ENCODE measurements at regions not wholly inside any gene's neighbourhood (a gene's known extent, or its start where the extent isn't known, plus 50 kb on each side); places are given as distances from the start of the nearest gene placed in this dataset.

DNA sequence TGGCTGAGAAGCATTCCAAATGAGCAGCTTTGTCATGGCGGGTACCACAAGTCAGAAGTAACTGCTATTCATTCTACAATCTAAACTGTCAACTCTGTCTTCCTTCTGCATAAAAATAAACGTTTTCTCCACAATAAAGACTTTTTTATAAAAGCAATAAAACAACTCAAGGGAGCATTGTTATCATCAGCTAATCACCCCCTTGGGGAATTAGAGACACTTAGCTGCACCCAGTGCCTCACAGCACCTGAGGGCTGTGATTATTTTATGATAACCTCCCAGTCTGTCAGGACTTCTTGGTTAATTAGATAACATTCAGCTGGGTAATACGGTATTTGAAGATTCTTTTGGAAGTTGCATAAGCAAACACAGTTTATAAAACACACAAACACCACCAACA lies 155.6 kb downstream of the PPP1R3A start:
- TF ChIP-seq POLR2A (IDR thresholded peaks at IDR 0.05) (no peak), CTCF (IDR thresholded peaks at IDR 0.05) (no peak)

Measured in thyroid gland (tissue), 4 donors.